PC-9 (cell line): ENCODE measurements at regions not wholly inside any gene's neighbourhood (a gene's known extent, or its start where the extent isn't known, plus 50 kb on each side); places are given as distances from the start of the nearest gene placed in this dataset.

Source experiments
- BruUV-seq: library from RNA; stranded (reverse); fragments of 400-500 nt; replicated peaks from 2 replicates; lab custom pipeline; 2021; lab: Mats Ljungman, UMichigan
- CTCF ChIA-PET: fragments of 300-600 bp; sonication (Branson Sonifier 250); formaldehyde crosslinking; loops from one replicate; lab custom pipeline; 2022; ENCODE audit warnings: antibody characterized with exemption; lab: Charles Lee
- POLR2A ChIA-PET: fragments of 300-600 bp; sonication (Branson Sonifier 250); formaldehyde crosslinking; loops from one replicate; lab custom pipeline; 2022; ENCODE audit warnings: antibody characterized with exemption; ENCODE audit not compliant: unreplicated experiment; lab: Charles Lee
- DNase-seq, 2 experiments: peaks; one replicate each; pipeline versions ENCODE4 v3.0.0 to v3.0.0-alpha.2; 2015 to 2022; ENCODE audit warnings: mixed read lengths in 1 of 2
- H2AFZ ChIP-seq: fragments of 200-600 bp; sonication (generic); 2 replicates; pipeline ENCODE4 v1.8.1; 2017; ENCODE audit warnings: antibody characterized with exemption
- H3F3A ChIP-seq: fragments of 200-600 bp; sonication (generic); 2 replicates; pipeline ENCODE4 v1.8.1; 2017; ENCODE audit warnings: antibody characterized with exemption, mild to moderate bottlenecking, low read depth; ENCODE audit not compliant: insufficient read depth
- H3K27ac ChIP-seq: fragments of 200-600 bp; sonication (generic); 2 replicates; pipeline ENCODE4 v1.6.1; 2016; ENCODE audit warnings: mixed run types
- H3K27me3 ChIP-seq: fragments of 200-600 bp; sonication (generic); 2 replicates; pipeline ENCODE4 v1.6.1; 2016; ENCODE audit warnings: low read depth, mixed run types; ENCODE audit not compliant: insufficient read depth
- H3K36me3 ChIP-seq: fragments of 200-600 bp; sonication (generic); 2 replicates; pipeline ENCODE4 v1.6.1; 2016; ENCODE audit warnings: low read depth, mixed run types
- H3K4me1 ChIP-seq: fragments of 200-600 bp; sonication (generic); replicated peaks from 2 replicates; pipeline ENCODE4 v1.6.1; 2016; ENCODE audit warnings: mixed run types; ENCODE audit not compliant: insufficient read depth
- H3K4me2 ChIP-seq: fragments of 200-600 bp; sonication (generic); 2 replicates; pipeline ENCODE4 v1.6.1; 2017; ENCODE audit warnings: mixed run types
- H3K4me3 ChIP-seq: fragments of 200-600 bp; sonication (generic); 2 replicates; pipeline ENCODE4 v1.6.1; 2016; ENCODE audit warnings: mixed run types
- H3K79me2 ChIP-seq: fragments of 200-600 bp; sonication (generic); 2 replicates; pipeline ENCODE4 v1.6.1; 2017; ENCODE audit warnings: low read depth, mixed run types
- H3K9me2 ChIP-seq: fragments of 200-600 bp; sonication (generic); 2 replicates; pipeline ENCODE4 v1.8.1; 2017; ENCODE audit warnings: mild to moderate bottlenecking; ENCODE audit not compliant: insufficient read depth
- H3K9me3 ChIP-seq: fragments of 200-600 bp; sonication (generic); 2 replicates; pipeline ENCODE4 v1.8.1; 2016; ENCODE audit warnings: low read depth; ENCODE audit not compliant: insufficient read depth
- H4K20me1 ChIP-seq: fragments of 200-600 bp; sonication (generic); 2 replicates; pipeline ENCODE4 v1.8.1; 2017; ENCODE audit not compliant: insufficient read depth
- EZH2 ChIP-seq: fragments of 200-600 bp; sonication (generic); IDR thresholded peaks from 2 replicates; pipeline ENCODE4 v1.8.0; 2017; ENCODE audit warnings: antibody characterized with exemption, low read depth
- intact Hi-C: fragments of 100-400 bp; cut with micrococcal nuclease; formaldehyde crosslinking; loops from one replicate; pipeline ENCODE4 v1.10.0; 2022; ENCODE audit not compliant: unreplicated experiment
- TF ChIP-seq, protein P1 (sequence below): fragments of 200-600 bp; sonication (generic); conservative IDR thresholded peaks from 2 replicates; pipeline ENCODE4 v1.6.1; 2017; ENCODE audit warnings: mixed run types, antibody characterized with exemption, mild to moderate bottlenecking, moderate library complexity

DNA sequence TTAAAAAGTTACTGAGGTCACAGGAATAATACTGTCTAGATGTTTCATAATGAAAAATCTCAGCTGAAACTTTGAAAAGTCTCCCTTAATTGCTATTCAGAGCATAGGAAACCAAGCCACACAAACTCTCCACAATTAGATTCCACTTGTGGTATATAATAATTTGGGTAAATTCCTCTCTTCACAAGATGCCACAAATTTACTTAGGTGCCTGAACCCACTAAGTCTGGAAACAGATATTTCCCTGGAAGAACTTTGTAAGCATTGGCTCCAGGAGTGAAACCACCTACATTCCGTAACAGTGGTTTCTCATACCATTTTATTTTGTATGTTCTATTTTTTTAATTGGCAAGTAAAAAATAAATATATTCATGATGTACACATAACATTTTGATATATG, 493.4 kb downstream of the SEMA3D start:
- no peak overlapping the region for H3K4me2 ChIP-seq
- no peaks in the 10 kb centered on the region for H3K36me3 ChIP-seq
- H3K79me2 ChIP-seq = no peaks in the 10 kb centered on the region
- CTCF ChIA-PET = no interaction called here
- H3K27ac ChIP-seq = no peak overlapping the region
- 0 out of 2 replicates have a peak, but pooled peaks cover 4% of the 10 kb centered on the region for H3K4me1 ChIP-seq
- TF ChIP-seq, protein P1, sequence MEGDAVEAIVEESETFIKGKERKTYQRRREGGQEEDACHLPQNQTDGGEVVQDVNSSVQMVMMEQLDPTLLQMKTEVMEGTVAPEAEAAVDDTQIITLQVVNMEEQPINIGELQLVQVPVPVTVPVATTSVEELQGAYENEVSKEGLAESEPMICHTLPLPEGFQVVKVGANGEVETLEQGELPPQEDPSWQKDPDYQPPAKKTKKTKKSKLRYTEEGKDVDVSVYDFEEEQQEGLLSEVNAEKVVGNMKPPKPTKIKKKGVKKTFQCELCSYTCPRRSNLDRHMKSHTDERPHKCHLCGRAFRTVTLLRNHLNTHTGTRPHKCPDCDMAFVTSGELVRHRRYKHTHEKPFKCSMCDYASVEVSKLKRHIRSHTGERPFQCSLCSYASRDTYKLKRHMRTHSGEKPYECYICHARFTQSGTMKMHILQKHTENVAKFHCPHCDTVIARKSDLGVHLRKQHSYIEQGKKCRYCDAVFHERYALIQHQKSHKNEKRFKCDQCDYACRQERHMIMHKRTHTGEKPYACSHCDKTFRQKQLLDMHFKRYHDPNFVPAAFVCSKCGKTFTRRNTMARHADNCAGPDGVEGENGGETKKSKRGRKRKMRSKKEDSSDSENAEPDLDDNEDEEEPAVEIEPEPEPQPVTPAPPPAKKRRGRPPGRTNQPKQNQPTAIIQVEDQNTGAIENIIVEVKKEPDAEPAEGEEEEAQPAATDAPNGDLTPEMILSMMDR = no peak
- no peak for TF ChIP-seq EZH2
- peaks cover 6% of the 10 kb centered on the region; the same call in 1 of the 2 replicates for H3K9me2 ChIP-seq
- H3K9me3 ChIP-seq = peaks cover 7% of the 10 kb centered on the region; the same call in 1 of the 2 replicates
- H3F3A ChIP-seq = no peaks in the 10 kb centered on the region
- BruUV-seq = no TSS peak
- no peak overlapping the region for H2AFZ ChIP-seq
- H4K20me1 ChIP-seq = no peaks in the 10 kb centered on the region
- POLR2A ChIA-PET = no interaction called here
- H3K4me3 ChIP-seq = no peak overlapping the region
- intact Hi-C loops = no loop called here
- H3K27me3 ChIP-seq = no peaks in the 10 kb centered on the region
- DNase-seq = no peak

- intact Hi-C loops = no loop called here
- CTCF ChIA-PET = interaction anchor here (0.6 kb wide), 1 partner anchor 753 kb away, joined by 4 read pairs; no protein-coding TSS in a partner anchor
- Histone ChIP-seq H3K27me3 (no peaks in the 10 kb centered on the region), H2AFZ (no peak overlapping the region), H3K9me3 (0 out of 2 replicates have a peak, but pooled peaks cover 9% of the 10 kb centered on the region), H3K4me1 (0 out of 2 replicates have a peak, but pooled peaks cover 17% of the 10 kb centered on the region), H3K27ac (no peak overlapping the region), H3K4me2 (no peak overlapping the region), H3F3A (no peaks in the 10 kb centered on the region), H4K20me1 (no peaks in the 10 kb centered on the region), H3K36me3 (no peaks in the 10 kb centered on the region), H3K9me2 (peaks cover 6% of the 10 kb centered on the region; the same call in 1 of the 2 replicates), H3K4me3 (no peak overlapping the region), H3K79me2 (no peaks in the 10 kb centered on the region)
- POLR2A ChIA-PET = no interaction called here
- no peak for TF ChIP-seq EZH2
- TF ChIP-seq, protein P1 = no peak
- DNase-seq = no peak
- no TSS peak for BruUV-seq
Observed at GRCh38 chr7:84688671-84689070, 494.1 kb upstream of the SEMA3A start.

- CTCF ChIA-PET = no interaction called here
- Histone ChIP-seq H3K36me3 (no peaks in the 10 kb centered on the region), H3F3A (no peaks in the 10 kb centered on the region), H3K4me3 (no peak overlapping the region), H3K79me2 (no peaks in the 10 kb centered on the region), H4K20me1 (no peaks in the 10 kb centered on the region), H2AFZ (no peak overlapping the region), H3K9me2 (no peaks in the 10 kb centered on the region), H3K27ac (no peak overlapping the region), H3K4me1 (0 out of 2 replicates have a peak, but pooled peaks cover 17% of the 10 kb centered on the region), H3K27me3 (no peaks in the 10 kb centered on the region), H3K9me3 (peaks cover 9% of the 10 kb centered on the region; the same call in 1 of the 2 replicates), H3K4me2 (no peak overlapping the region)
- BruUV-seq = no TSS peak
- TF ChIP-seq, protein P1 = no peak
- TF ChIP-seq EZH2 = no peak
- no peak for DNase-seq
- intact Hi-C loops = no loop called here
- POLR2A ChIA-PET = no interaction called here
Observed at GRCh38 chr7:84686373-84686772, 491.8 kb upstream of the SEMA3A start.
